RPMI8226 (cell line): ENCODE measurements at regions not wholly inside any gene's neighbourhood (a gene's known extent, or its start where the extent isn't known, plus 50 kb on each side); places are given as distances from the start of the nearest gene placed in this dataset.

Source experiments
- DNase-seq: peaks from one replicate; pipeline ENCODE4 v3.0.0-alpha.2; 2015

DNA sequence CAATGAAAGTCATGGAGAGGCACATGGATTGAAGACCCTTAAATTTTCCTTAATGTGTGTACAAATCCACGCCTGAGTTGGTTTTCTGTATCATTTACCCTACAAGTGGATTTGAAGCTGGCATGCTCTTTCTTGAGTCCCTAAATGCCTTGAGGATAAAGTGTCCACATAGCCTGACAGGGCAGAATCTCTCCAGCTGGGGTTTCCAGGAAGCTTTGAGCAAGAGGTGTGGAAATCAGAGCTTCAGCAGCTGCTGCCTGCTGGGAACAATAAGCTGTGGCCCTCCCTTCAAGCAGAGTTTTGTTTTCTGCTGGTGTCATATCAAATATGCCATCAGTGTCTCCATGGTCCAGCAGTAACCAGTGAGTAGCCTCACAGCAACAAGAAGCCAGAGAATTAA, 120.3 kb upstream of the SERTM1 start:
- no peak for DNase-seq

DNA sequence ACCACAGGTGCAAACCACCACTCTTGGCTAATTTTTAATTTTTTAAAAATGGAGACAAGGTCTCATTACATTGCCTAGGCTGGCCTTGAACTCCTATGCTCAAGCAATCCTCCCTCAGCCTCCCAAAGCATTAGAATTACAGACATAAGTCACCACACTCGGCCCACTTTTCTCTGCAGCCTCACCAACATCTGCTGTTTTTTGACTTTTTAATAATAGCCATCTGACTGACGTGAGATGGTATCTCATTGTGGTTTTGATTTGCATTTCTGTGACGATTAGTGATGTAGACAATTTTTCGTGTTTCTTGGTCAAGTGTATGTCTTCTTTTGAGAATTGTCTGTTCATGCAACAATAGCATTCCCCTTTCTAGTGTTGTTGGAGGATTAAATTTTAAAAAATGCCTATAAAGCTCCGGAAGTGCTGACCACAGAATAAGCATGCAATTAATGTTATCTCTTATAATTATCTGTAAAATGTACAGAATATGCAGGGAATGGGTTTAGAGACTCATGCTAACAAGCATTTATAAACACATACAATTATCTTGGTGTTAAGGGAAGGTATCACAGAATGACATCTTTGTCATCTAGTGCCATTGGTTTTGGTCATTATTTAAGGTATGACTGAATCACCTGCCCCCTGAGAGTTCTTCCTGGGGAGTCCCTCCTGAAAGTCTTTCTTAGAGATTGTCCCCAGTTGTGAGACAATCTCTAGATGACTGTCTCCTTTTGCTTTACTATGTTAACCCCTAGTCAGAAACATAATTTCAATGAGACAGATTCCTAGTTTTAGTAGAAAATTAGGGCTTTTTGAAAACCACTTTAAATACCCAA, 118.5 kb upstream of the SERTM1 start:
- no peak for DNase-seq

DNA sequence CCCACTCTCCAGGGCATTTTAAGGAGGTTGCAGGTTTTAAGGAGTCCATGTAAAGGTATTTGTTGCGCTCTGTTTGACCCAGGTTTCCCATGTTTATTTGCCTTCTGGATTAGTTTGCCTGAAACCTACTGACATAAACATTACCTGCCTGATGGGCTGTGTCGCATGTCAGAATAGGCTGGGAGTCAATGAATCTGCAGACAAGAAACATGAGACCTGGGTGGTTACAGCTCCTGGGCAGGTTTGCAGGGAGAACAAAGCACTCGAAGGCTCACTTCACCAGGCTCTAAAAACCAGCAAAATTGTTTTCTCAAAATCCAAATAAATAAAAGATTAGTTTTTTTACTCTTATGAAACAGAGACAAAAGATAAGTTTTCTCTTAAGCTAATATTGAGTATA, 114.4 kb upstream of the SERTM1 start:
- no peak for DNase-seq

GRCh38 chr13:36567485-36567884, 106.3 kb upstream of the SERTM1 start:
- no peak for DNase-seq

DNA sequence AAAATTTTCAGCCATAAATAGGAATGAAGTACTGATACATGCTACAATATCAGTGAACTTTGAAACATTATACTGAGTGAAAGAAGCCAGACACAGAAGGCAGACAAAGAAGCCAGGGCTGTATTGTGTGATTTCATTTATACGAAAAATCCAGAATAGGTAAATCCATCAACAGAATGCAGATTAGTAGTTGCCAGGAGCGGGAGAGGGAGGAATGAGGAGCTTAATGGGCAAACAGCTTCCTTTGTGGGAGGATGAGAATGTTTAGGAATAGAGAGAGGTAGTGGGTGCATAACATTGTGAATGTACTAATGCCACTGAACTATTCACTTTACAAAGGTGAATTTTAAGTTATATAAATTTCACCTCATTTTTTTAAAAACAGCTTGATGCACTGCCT, 103.3 kb upstream of the SERTM1 start:
- no peak for DNase-seq

- DNase-seq, result no peak
Observed at GRCh38 chr13:36571444-36571843, 102.4 kb upstream of the SERTM1 start.

GRCh38 chr13:36582977-36583376, 90.8 kb upstream of the SERTM1 start:
- DNase-seq, result no peak

- DNase-seq, result no peak
Observed at GRCh38 chr13:36599641-36600040, 74.2 kb upstream of the SERTM1 start.

- DNase-seq, result no peak
Observed at GRCh38 chr13:36601186-36601585, 72.6 kb upstream of the SERTM1 start.

- no peak for DNase-seq
Observed at GRCh38 chr13:36606060-36606459, 67.8 kb upstream of the SERTM1 start.

- DNase-seq, result no peak
Observed at GRCh38 chr13:36608474-36608873, 65.3 kb upstream of the SERTM1 start.

DNA sequence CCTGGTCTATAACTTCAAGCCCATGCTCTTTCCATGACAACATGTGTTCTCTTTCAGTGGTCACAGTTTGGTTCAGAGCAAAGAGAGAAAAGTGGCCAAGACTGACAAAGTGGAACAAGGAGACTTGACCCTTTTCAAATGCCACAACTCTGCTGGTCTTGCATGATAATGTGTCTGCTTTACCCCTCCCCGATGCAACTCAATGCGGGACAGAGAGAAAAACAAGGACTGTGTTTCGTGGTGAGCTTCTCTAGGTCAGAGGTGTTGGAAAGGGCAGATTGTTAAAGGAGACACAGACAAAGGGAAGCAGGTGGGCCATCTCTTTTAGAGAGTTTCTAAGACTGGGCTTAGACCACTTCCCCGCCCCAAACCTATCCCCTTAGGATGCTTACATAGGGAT, 61.6 kb upstream of the SERTM1 start:
- no peak for DNase-seq

GRCh38 chr13:36616706-36617105, 57.1 kb upstream of the SERTM1 start:
- no peak for DNase-seq

- DNase-seq, result no peak
Observed at GRCh38 chr13:36619535-36619934, 54.3 kb upstream of the SERTM1 start.
